ENCODE measurements at regions not wholly inside any gene's neighbourhood (a gene's known extent, or its start where the extent isn't known, plus 50 kb on each side); places are given as distances from the start of the nearest gene placed in this dataset.

DNA sequence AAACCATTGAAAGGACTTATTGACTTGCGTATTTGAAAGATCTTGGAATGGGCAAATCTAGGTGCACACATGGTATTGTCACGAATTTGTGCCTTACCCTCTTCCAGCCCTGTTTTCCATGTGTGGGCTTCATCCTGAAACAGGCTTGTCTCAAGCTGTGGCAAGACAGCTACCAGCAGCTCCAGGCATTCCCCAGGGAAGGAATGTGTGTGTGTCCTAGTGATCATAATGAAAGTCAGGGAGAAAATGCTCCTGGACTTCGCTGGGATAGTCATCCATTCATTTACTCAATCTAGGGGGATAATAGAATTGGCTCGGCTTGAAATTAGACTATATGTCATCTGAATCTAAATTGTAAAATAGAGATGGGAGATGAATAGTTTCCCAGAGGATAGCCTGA, 676.2 kb downstream of the CBLN4 start:
- TF ChIP-seq HDGF (IDR thresholded peaks at IDR 0.05; ENCODE audit: borderline replicate concordance) (no peak), L3MBTL2 (conservative IDR thresholded peaks at IDR 0.05) (no peak), BHLHE40 (IDR thresholded peaks at IDR 0.05; ENCODE audit: borderline replicate concordance) (no peak), NFRKB (IDR thresholded peaks at IDR 0.05) (no peak), SUZ12 (IDR thresholded peaks at IDR 0.05) (no peak)
